ENCODE measurements at regions not wholly inside any gene's neighbourhood (a gene's known extent, or its start where the extent isn't known, plus 50 kb on each side); places are given as distances from the start of the nearest gene placed in this dataset.

DNA sequence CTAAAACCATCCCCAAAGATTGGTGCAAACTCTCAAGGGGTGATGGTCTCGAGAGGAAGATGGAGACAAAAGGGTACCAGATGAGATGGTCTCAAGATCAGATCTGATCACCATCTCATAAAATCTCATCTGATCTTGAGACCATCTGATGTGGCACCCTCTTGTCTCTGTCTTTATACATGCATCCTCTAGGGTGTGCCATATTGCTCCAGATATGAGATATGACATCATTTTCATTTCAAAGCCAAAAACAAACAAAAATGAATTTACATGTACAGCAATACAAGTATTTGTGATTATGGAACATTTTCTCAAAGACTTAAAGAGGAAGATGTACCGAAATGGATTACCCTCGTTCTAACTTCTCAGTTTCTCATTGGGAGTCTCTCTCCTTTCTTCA lies 787.2 kb downstream of the GALC start:
- no peak overlapping the region for H3K4me3 ChIP-seq (ENCODE audit: low read depth, low read length)
- TF ChIP-seq, protein P1, sequence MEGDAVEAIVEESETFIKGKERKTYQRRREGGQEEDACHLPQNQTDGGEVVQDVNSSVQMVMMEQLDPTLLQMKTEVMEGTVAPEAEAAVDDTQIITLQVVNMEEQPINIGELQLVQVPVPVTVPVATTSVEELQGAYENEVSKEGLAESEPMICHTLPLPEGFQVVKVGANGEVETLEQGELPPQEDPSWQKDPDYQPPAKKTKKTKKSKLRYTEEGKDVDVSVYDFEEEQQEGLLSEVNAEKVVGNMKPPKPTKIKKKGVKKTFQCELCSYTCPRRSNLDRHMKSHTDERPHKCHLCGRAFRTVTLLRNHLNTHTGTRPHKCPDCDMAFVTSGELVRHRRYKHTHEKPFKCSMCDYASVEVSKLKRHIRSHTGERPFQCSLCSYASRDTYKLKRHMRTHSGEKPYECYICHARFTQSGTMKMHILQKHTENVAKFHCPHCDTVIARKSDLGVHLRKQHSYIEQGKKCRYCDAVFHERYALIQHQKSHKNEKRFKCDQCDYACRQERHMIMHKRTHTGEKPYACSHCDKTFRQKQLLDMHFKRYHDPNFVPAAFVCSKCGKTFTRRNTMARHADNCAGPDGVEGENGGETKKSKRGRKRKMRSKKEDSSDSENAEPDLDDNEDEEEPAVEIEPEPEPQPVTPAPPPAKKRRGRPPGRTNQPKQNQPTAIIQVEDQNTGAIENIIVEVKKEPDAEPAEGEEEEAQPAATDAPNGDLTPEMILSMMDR (IDR thresholded peaks at IDR 0.05; ENCODE audit: control insufficient read depth, extremely low read depth, insufficient read depth), result peak; percentile 17; the same call in 1 of the 2 replicates
- no peak for DNase-seq (ENCODE audit: low read depth)

DNA sequence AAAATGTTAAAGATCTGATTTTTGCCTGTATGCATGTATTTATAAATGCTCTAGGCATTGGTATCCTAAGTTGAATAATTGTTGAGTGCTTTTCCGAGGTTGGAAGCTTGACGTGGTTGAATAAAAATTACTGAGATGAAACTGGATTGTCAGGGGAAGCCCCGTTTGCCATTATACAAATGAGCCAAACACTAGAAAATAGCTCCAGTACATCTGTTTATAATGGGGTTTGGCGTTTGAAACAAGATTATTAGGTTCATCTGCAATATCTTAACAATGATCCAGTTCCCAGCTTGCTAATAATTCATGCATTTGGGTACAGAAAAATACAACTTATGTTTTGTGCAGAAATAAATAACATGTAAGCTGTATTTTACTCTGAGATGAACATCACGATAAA lies 789.6 kb downstream of the GALC start:
- DNase-seq (ENCODE audit: low read depth), result no peak
- no peak overlapping the region for H3K4me3 ChIP-seq (ENCODE audit: low read depth, low read length)
- TF ChIP-seq, protein P1 (IDR thresholded peaks at IDR 0.05; ENCODE audit: control insufficient read depth, extremely low read depth, insufficient read depth), result no peak

DNA sequence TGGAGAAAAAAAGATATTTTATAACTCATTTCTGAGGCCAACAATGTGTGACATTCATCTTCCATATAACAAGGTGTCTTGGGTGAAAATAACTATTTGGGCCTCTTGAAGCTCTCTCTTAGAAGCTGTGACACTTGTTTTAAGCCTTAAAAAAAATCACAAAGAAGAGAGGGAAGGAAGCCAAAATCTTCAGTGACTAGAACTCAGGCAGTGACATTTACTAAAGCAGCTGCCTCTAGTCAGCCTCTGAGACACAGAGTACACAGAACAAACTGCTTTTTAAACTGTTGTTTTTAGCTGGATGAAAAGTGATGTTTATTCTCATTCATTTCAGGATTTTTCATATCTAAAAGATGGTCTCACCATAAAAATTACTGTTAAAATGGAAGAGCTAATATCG lies 793.6 kb downstream of the GALC start:
- no peak for DNase-seq (ENCODE audit: low read depth)
- TF ChIP-seq, protein P1 (IDR thresholded peaks at IDR 0.05; ENCODE audit: control insufficient read depth, extremely low read depth, insufficient read depth), result no peak

DNA sequence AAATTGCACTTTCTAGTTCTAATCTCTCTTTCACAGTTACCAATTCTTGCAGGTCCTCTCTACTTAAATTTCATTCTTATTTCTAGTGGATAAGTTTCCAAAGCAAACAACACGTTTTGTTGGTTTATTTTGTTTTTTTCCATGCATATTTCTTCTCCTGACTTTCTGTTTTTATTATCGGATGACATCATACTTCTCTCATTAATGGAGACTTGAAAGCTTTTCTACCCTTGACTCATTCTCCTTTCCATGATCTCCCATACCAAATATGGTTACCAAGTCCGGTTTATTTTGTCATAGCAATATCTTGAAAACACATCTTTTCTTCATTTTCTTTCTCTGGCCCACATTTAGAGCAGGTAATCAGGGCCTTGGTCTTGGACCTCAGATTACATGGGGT lies 796.5 kb downstream of the GALC start:
- H3K4me3 ChIP-seq (ENCODE audit: low read depth, low read length), result no peak overlapping the region
- DNase-seq (ENCODE audit: low read depth), result no peak
- TF ChIP-seq, protein P1 (IDR thresholded peaks at IDR 0.05; ENCODE audit: control insufficient read depth, extremely low read depth, insufficient read depth), result no peak

More for the DNA sequence above, 793.6 kb downstream of the GALC start:
- no peak overlapping the region for H3K4me3 ChIP-seq (ENCODE audit: low read depth, low read length)

DNA sequence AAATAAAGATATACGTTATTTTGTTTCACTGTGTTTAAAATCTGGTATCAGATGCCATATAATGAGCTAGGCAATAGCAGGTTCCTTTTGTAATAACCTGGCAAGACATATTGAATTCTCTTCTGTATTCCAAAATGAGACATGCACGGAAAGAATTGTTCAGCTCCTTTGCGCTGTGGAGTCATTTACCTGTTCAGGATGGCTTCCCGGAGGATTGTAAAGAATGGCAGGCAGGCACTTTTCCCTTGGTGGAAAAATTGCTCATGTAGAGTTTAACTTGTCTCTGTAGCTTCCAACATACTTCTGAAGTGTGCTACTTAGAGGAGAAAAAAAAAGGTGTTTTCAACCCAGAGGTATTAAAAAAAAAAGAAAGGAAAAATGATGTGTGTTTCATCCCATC lies 805.2 kb downstream of the GALC start:
- H3K4me3 ChIP-seq (ENCODE audit: low read depth, low read length), result no peak overlapping the region
- DNase-seq (ENCODE audit: low read depth), result no peak
- TF ChIP-seq, protein P1 (IDR thresholded peaks at IDR 0.05; ENCODE audit: control insufficient read depth, extremely low read depth, insufficient read depth), result no peak

DNA sequence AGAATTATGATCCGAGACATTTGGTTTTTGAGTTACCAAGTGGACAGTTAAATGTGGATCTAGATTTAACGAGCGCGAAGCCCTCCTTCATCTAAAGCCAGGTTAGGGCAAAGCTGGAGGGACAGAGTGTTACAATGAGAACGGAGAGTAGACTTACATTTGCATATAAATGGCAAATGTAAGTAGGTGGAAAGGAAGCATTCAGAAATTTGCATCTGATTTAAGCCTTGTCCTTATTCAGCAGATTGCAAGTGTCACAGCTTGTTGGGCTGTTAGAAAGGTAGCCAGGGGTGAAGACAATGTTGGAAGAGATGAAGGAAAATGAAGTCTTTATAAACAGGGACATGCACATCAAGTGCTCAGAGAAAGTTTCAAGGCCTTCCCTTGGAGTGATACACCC lies 806.2 kb downstream of the GALC start:
- DNase-seq (ENCODE audit: low read depth), result no peak
- TF ChIP-seq, protein P1 (IDR thresholded peaks at IDR 0.05; ENCODE audit: control insufficient read depth, extremely low read depth, insufficient read depth), result no peak
- no peak overlapping the region for H3K4me3 ChIP-seq (ENCODE audit: low read depth, low read length)

DNA sequence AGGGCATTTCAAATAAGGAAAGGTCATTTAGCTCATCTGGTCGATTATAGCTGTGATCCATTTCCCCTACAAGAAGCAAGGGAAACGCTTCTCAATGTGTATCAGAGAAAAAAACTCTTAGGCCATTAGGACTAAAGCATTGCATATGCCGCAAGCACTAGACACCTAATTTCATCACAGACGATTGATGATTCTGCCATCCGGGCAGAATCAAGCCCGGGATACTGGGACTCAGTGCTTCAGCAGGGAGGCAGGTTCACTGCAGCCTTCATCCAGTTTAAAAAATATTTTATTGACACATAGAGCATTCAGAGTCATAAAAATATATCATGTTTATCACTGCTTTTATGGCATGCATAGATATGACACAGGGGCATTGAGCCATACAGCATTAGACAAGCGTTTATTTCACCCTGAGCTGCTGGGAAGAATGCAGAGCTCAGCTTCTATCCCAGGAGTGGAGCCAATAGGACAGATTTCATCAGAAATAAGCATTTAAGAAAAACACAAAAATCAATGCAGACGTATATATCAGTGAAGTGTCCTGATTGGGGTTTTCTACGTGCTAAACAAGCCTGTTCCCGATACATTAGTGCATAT lies 806.9 kb downstream of the GALC start:
- TF ChIP-seq, protein P1 (IDR thresholded peaks at IDR 0.05; ENCODE audit: control insufficient read depth, extremely low read depth, insufficient read depth), result no peak
- no peak overlapping the region for H3K4me3 ChIP-seq (ENCODE audit: low read depth, low read length)
- DNase-seq (ENCODE audit: low read depth), result no peak
